Esophagus mucosa (tissue), 1 donor: ENCODE measurements at regions not wholly inside any gene's neighbourhood (a gene's known extent, or its start where the extent isn't known, plus 50 kb on each side); places are given as distances from the start of the nearest gene placed in this dataset.
"Not testable (repeated sequence)": the region's sequence is repeated elsewhere in the genome, so short reads cannot be mapped to it uniquely, and the experiment has no call there.

Experiments used
- ATAC-seq: fragments of 200-7000 bp; cut with Tn5 transposase; one replicate; pipeline ENCODE4 v1.9.1; 2020
- donor health status: DM: yes; HTN: yes; CAD: no.

- no peak for ATAC-seq
Measured at GRCh38 chr4:138891631-138892031, 124.0 kb upstream of the NOCT start.

DNA sequence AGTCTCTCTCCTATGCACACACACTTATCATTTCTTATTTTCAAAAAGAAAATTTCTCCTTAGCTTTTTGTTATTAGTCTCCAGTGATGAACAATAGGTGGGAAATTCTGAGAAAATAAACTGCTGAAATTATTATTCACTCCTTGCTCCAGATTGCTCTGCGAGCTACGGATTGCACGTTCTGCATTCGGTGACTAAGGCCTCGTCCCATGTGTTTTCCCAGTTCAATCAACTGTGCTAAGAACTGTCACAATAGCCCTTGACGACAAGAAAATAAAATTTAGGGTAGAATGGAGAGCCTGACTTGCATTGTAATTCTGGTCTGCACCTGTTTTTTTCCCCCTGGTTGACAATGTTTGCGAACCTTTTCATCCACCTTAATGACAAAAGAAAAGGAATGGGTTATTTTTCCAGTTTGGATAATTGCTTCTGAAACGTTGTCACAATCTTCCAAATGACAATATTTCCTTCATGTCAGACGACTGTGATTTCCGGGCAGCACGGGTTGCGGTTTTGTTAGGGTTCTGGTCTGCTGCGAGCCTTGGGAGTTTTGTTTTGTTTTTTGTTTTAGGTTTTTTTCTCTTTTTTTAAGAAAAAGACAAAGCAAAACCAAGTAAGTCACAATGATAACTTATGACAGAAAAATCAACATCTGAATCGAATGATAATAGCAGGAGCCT lies 124.5 kb upstream of the NOCT start:
- ATAC-seq, result no peak

DNA sequence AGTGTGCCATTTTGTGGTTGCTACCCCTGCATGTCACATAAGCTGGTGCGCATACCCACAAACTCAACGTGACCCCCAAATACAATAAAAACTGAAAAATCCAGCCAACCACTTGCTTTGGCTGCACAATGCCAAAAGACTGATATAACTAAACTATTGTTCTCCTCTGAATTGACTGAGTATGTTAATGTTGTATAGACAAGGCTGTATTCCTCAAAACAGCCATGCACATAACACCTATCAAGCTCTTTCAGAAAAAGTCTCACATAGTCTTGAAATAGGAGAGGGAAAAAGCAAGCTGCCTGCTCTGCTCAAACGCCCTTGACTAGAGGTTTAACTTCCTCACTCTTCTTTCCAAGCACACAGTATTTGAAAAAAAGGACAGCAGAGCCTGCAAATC lies 126.4 kb upstream of the NOCT start:
- no peak for ATAC-seq

DNA sequence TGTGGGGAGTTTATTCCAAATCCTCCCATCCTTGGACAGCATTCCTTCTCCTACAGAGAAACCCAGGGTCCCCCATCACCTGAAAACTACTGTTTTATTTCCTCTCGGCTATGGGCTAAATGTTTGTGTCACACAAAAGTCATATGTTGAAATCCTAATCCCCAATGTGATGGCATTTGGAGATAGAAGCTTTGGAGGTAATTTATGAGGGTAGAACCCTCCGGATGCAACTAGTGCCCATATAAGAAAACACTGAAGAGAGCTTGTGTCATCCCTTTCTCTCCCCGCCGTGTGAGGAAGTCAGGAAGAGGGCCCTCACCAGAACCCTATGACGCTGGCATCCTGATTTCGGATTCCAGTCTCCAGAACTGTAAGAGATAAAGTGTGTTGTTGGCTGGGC lies 127.8 kb upstream of the NOCT start:
- no peak for ATAC-seq

DNA sequence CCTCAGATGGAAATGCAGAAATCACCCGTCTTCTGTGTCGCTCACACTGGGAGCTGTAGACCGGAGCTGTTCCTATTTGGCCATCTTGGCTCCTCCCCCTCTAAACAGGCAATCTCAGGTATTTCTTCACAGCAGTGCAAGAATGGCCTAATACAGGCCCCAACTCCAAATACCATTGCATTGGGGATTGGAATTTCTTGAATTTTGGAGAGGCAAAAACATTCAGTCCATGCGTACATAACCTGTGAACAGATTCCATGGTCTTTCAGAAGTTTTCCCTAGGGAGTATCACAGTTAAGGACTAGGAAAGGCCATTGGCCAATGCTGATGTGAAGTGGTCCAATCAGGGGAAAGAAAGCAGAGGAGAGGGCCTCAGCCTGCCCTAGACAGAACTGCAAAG lies 128.2 kb upstream of the NOCT start:
- no peak for ATAC-seq

DNA sequence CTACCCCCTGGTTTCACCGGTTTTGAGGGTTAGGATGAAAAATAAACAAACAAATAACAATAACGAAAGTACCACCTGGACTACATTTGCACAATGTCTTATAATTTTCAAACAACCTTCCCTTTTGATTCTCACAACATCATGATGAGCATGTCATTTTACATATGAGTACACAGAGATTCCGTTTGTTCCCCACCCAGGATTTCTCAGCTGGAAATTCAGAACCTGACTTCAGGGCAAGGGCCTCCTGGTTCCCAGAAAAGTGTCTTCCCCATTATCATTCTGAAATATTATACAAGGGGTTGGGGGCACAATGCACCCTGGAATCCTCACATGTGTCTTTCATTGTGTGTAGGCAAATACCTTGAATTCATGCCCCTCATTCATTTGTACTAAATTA lies 135.8 kb upstream of the NOCT start:
- ATAC-seq, result no peak

GRCh38 chr4:138875891-138876608 lies 139.5 kb upstream of the NOCT start:
- no peak for ATAC-seq

DNA sequence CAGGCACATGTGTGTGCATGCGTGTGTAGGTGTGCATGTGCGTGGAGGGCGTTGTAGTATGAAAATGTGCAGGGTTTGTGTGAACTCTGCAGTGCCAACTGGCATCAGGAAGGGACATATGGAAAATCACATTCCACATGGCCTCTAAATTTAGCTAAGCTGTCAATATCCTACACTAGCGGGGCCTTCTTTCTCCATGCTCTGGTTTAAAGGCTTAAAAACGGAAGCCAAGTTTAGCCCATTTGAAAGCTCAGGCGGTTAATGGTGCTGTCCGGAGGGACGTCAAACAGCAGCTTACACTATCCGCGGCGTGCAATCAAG lies 144.1 kb upstream of the NOCT start:
- no peak for ATAC-seq

DNA sequence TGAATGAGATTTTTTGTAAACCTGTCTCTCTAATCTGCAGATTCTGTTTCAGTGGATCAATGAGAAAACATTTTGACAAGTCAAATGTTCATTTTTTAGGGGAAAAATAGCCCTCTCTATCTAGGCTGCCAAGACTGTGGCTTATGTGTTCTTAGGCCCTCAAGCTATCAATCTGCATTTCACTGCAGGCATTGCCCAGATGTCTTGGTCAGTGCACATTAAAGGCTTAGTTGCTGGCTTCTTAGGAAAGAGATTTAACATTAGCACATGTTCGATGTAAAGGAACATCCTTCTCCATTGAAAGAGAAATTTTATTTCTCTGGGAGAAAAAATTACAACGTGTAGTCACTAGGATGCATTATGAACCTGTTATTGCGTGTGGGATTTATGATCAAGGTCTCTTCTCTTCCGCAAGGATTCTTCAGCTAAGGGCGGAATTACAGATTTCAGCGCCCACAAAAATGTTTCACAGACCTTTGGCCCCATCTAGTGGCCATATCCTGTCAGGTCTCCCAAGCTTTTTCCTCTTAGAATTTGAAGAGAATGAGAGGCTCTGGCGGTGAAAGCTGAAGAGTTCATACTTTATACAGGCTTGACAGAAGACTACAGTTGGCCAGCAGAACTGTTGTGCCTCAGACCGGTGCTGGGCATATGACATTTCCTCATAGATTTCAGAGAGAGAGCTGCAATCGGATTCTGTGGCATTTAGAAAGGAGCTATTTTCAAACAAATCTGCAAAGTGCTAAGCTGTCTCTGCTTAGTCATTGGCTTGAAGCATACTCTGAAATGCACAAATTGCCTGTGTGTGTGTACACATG lies 144.6 kb upstream of the NOCT start:
- ATAC-seq, result peak; percentile 74

DNA sequence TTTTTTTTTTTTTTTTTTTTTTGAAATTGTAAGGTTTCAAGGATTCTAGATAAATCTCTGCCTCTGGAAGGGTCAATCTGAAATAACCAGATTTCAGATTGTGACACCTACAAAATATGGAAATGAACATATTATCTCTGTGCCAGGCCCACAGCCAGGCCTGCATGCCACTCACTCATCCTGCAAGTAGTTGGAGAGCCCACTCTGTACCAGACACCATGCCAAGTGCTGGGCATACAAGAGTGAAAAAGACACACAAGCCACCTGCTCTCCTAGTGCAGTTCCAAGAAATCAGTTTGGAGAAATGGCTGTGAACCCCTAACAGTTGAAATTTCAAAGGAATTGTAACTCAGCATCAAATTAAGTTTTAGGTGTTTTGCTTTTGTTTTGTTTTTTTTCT lies 145.9 kb upstream of the NOCT start:
- ATAC-seq, result no peak

- ATAC-seq, result no peak
Measured at GRCh38 chr4:138869165-138869564, 146.4 kb upstream of the NOCT start.

GRCh38 chr4:138868562-138868961 lies 147.0 kb upstream of the NOCT start:
- ATAC-seq, result no peak

DNA sequence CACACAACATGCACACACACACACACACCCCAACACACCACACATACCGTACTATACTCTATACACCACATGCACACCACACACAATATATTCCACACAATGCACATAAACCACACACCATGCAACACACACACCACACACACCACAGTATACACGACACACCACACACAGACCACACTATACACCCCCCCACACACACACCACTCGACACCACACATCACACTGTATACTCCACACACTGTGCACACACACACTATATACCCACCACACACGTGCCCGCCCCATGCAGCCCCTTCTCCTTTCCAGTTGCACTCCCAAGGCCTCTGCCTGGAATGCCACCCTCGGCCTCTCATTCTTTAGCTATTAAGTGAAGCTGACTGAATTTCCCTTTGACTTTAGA lies 148.2 kb upstream of the NOCT start:
- no peak for ATAC-seq

GRCh38 chr4:138866314-138866713 lies 149.3 kb upstream of the NOCT start:
- ATAC-seq, result no peak

DNA sequence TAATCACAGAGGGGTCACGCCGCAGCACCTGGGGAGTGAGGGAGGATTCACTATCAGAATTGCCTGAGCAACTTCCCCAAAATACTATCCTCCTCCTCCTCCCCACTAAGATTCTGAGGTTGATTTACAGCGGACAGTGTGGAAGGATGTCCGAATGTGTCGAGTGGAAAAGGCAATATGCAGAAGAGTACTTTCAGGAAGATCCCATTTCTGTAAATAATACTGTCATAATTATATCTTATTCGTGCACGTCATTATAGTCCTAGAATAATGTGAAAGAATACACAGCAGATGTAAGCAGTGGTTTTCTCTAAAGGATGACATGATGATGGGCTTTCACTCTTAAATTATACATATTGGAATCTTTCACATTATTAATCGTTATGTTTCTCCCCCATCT lies 149.8 kb upstream of the NOCT start:
- ATAC-seq, result no peak

GRCh38 chr4:138864961-138865720 lies 150.4 kb upstream of the NOCT start:
- no peak for ATAC-seq

DNA sequence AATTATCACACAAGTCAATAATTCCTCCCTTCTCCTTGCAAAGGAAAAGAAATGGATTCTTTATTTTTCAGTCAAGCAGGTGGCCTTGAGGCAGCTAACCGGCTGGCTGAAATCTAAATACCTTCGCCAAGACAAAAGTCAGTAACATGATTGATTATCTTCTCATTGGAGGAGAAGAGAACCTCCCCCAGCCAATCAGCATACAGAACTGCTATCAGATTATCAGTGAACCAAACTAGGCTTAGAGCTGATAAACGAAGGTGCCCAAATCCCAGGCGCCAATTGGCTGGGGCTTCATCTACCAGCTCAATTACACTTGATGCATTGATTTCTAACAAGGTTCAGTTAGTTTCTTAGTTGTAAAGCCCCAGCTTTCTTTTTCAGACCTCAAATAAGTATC lies 152.4 kb upstream of the NOCT start:
- no peak for ATAC-seq

GRCh38 chr4:138861135-138861534 lies 154.4 kb upstream of the NOCT start:
- no peak for ATAC-seq

DNA sequence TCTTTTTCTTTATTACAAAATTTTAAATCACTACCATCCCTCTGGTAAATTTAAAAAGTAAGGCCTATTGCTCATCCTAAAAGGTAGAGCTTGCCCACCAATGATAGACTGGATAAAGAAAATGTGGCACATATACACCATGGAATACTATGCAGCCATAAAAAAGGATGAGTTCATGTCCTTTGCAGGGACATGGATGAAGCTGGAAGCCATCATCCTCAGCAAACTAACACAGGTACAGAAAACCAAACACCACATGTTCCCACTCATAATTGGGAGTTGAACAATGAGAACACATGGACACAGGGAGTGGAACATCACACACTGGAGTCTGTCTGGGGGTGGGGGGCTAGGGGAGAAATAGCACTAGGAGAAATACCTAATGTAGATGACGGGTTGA lies 155.2 kb upstream of the NOCT start:
- ATAC-seq, result not testable (repeated sequence)

- ATAC-seq, result peak; percentile 94
Measured at GRCh38 chr4:138859254-138859653, 156.3 kb upstream of the NOCT start.

GRCh38 chr4:138858419-138858818 lies 157.2 kb upstream of the NOCT start:
- ATAC-seq, result no peak

DNA sequence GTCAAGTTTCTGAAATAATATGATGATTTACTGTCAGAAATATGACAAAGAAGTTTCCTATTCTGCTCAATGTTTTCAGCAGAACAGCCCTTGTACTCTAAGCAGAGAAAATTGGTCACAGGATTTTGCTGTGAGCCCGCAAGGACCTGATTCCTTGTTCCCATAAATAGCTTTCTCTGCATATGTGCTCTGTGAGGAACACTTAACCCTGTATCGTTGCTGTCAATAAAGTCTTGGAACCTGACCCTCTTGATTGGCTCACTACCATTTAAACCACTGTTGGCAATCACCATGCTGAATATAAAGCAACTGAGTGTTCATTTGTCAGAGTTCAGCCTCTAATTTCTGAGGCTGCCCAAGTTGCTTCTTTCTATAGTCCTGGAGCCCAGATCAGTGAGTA lies 158.2 kb upstream of the NOCT start:
- no peak for ATAC-seq

GRCh38 chr4:138852681-138853080 lies 162.9 kb upstream of the NOCT start:
- ATAC-seq, result no peak
